ENCODE measurements at regions not wholly inside any gene's neighbourhood (a gene's known extent, or its start where the extent isn't known, plus 50 kb on each side); places are given as distances from the start of the nearest gene placed in this dataset.

- Histone ChIP-seq H3K36me3 (ENCODE audit: low read length) (no peaks in the 10 kb centered on the region), H3K9me3 (ENCODE audit: insufficient read depth, low read length) (no peaks in the 10 kb centered on the region), H3F3A (ENCODE audit: insufficient read depth) (no peaks in the 10 kb centered on the region), H3K9ac (ENCODE audit: low read length) (no peak overlapping the region), H3K27me3 (ENCODE audit: low read length) (no peaks in the 10 kb centered on the region), H3K79me2 (ENCODE audit: insufficient read depth, low read length) (no peaks in the 10 kb centered on the region), H3K27ac (ENCODE audit: low read depth, low read length) (no peak overlapping the region), H3K9me2 (replicated peaks; ENCODE audit: insufficient read depth, low read length) (no peaks in the 10 kb centered on the region), H4K20me1 (ENCODE audit: low read depth, low read length) (no peaks in the 10 kb centered on the region), H2AFZ (ENCODE audit: low read depth, low read length, severe bottlenecking) (no peak overlapping the region), H3K4me3 (ENCODE audit: insufficient read depth, low read length, poor library complexity, severe bottlenecking) (no peak overlapping the region), H3K4me2 (ENCODE audit: low read depth, low read length, poor library complexity, severe bottlenecking) (no peak overlapping the region)
- TF ChIP-seq CTCF (IDR thresholded peaks at IDR 0.05; ENCODE audit: insufficient read depth, low read length, poor library complexity, severe bottlenecking) (no peak), EZH2phosphoT487 (conservative IDR thresholded peaks at IDR 0.05; ENCODE audit: low read length) (no peak)
Measured at GRCh38 chr15:47517737-47518136, 199.6 kb upstream of the SEMA6D start.

DNA sequence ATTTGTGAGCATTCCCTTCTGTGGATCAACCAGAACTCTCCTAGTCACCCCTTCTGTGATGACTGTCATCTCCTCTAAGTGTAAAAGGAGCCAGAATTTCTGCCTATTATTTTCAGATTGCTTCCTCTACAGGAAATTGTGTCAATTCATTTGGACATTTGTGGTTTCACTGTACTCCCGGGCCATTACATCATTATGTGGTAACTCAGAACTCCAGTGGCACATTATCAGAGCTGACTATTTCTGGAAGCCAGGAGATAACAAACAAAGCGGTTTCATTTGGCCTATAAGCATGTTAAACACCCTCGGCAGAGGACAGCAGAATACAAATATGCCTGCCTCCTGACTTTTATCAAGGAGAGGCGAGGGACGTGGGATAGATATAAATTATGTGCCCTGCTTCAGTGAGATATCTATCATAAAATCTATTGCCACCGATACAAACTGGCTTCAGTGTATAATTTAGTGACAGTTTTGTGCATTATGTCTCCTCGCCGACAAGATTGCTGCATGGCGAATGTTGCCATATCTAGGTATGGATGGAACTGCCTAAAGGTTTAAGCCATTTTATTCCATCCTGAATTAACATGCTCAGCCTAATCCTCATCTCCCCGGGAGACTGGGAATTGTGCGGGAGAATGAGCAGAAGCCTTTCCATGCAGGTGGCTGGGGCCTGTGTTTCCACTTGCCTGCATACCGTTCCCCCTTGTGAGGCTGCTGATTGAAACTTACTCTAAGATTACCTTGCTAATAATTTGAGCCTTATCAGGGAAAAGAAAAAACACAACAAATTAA lies 193.4 kb upstream of the SEMA6D start:
- Histone ChIP-seq H3K79me2 (ENCODE audit: insufficient read depth, low read length) (no peaks in the 10 kb centered on the region), H3K27me3 (ENCODE audit: low read length) (no peaks in the 10 kb centered on the region), H2AFZ (ENCODE audit: low read depth, low read length, severe bottlenecking) (no peak overlapping the region), H3K27ac (ENCODE audit: low read depth, low read length) (no peak overlapping the region), H3K9me3 (ENCODE audit: insufficient read depth, low read length) (no peaks in the 10 kb centered on the region), H3K9me2 (replicated peaks; ENCODE audit: insufficient read depth, low read length) (no peaks in the 10 kb centered on the region), H3K4me2 (ENCODE audit: low read depth, low read length, poor library complexity, severe bottlenecking) (no peak overlapping the region), H3F3A (ENCODE audit: insufficient read depth) (no peaks in the 10 kb centered on the region), H3K4me3 (ENCODE audit: insufficient read depth, low read length, poor library complexity, severe bottlenecking) (no peak overlapping the region), H4K20me1 (ENCODE audit: low read depth, low read length) (no peaks in the 10 kb centered on the region), H3K9ac (ENCODE audit: low read length) (no peak overlapping the region), H3K36me3 (ENCODE audit: low read length) (no peaks in the 10 kb centered on the region)
- TF ChIP-seq EZH2phosphoT487 (conservative IDR thresholded peaks at IDR 0.05; ENCODE audit: low read length): no peak
- no peak for TF ChIP-seq CTCF (IDR thresholded peaks at IDR 0.05; ENCODE audit: insufficient read depth, low read length, poor library complexity, severe bottlenecking)

GRCh38 chr15:47529241-47529640 lies 188.1 kb upstream of the SEMA6D start:
- Histone ChIP-seq H3K9me3 (ENCODE audit: insufficient read depth, low read length) (no peaks in the 10 kb centered on the region), H3K4me2 (ENCODE audit: low read depth, low read length, poor library complexity, severe bottlenecking) (no peak overlapping the region), H3K79me2 (ENCODE audit: insufficient read depth, low read length) (no peaks in the 10 kb centered on the region), H3K27me3 (ENCODE audit: low read length) (no peaks in the 10 kb centered on the region), H4K20me1 (ENCODE audit: low read depth, low read length) (no peaks in the 10 kb centered on the region), H2AFZ (ENCODE audit: low read depth, low read length, severe bottlenecking) (no peak overlapping the region), H3K9me2 (replicated peaks; ENCODE audit: insufficient read depth, low read length) (no peaks in the 10 kb centered on the region), H3K9ac (ENCODE audit: low read length) (no peak overlapping the region), H3F3A (ENCODE audit: insufficient read depth) (no peaks in the 10 kb centered on the region), H3K36me3 (ENCODE audit: low read length) (no peaks in the 10 kb centered on the region), H3K4me3 (ENCODE audit: insufficient read depth, low read length, poor library complexity, severe bottlenecking) (no peak overlapping the region), H3K27ac (ENCODE audit: low read depth, low read length) (no peak overlapping the region)
- TF ChIP-seq EZH2phosphoT487 (conservative IDR thresholded peaks at IDR 0.05; ENCODE audit: low read length): no peak
- TF ChIP-seq CTCF (IDR thresholded peaks at IDR 0.05; ENCODE audit: insufficient read depth, low read length, poor library complexity, severe bottlenecking): no peak

Data from SU-DHL-6 (cell line).